ENCODE measurements at regions not wholly inside any gene's neighbourhood (a gene's known extent, or its start where the extent isn't known, plus 50 kb on each side); places are given as distances from the start of the nearest gene placed in this dataset.
A peak's percentile ranks its signal among the peaks of the same experiment; 100 is the strongest.
"Not testable (repeated sequence)": the region's sequence is repeated elsewhere in the genome, so short reads cannot be mapped to it uniquely, and the experiment has no call there.

GRCh38 chr10:34957531-34957930, 132.6 kb downstream of the CUL2 start:
- no peak for DNase-seq (ENCODE audit: low read depth)

GRCh38 chr10:34956756-34957155, 133.4 kb downstream of the CUL2 start:
- peak; percentile 27 for DNase-seq (ENCODE audit: low read depth)

- peak; percentile 24 for DNase-seq (ENCODE audit: low read depth)
Observed at GRCh38 chr10:34955391-34955790, 134.8 kb downstream of the CUL2 start.

- DNase-seq (ENCODE audit: low read depth), result no peak
Observed at GRCh38 chr10:34954142-34954541, 136.0 kb downstream of the CUL2 start.

- DNase-seq (ENCODE audit: low read depth), result peak; percentile 38
Observed at GRCh38 chr10:34951263-34951887, 136.3 kb upstream of the PARD3 start.

GRCh38 chr10:34945951-34946522, 130.9 kb upstream of the PARD3 start:
- not testable (repeated sequence) for DNase-seq (ENCODE audit: low read depth)

- DNase-seq (ENCODE audit: low read depth), result peak; percentile 9
Observed at GRCh38 chr10:34941471-34942357, 126.6 kb upstream of the PARD3 start.

GRCh38 chr10:34940436-34940835, 125.3 kb upstream of the PARD3 start:
- DNase-seq (ENCODE audit: low read depth), result no peak

GRCh38 chr10:34938399-34938670, 123.2 kb upstream of the PARD3 start:
- DNase-seq (ENCODE audit: low read depth), result peak; percentile 30

- peak; percentile 25 for DNase-seq (ENCODE audit: low read depth)
Observed at GRCh38 chr10:34937643-34938398, 122.7 kb upstream of the PARD3 start.

- DNase-seq (ENCODE audit: low read depth), result no peak
Observed at GRCh38 chr10:34936061-34936460, 121.0 kb upstream of the PARD3 start.

GRCh38 chr10:34933676-34934075, 118.6 kb upstream of the PARD3 start:
- DNase-seq (ENCODE audit: low read depth), result peak; percentile 20

- DNase-seq (ENCODE audit: low read depth), result no peak
Observed at GRCh38 chr10:34932235-34932634, 117.1 kb upstream of the PARD3 start.

GRCh38 chr10:34931216-34931615, 116.1 kb upstream of the PARD3 start:
- DNase-seq (ENCODE audit: low read depth), result no peak

GRCh38 chr10:34922138-34922537, 107.0 kb upstream of the PARD3 start:
- peak; percentile 62 for DNase-seq (ENCODE audit: low read depth)

GRCh38 chr10:34920578-34920977, 105.5 kb upstream of the PARD3 start:
- no peak for DNase-seq (ENCODE audit: low read depth)

- no peak for DNase-seq (ENCODE audit: low read depth)
Observed at GRCh38 chr10:34918776-34919315, 103.8 kb upstream of the PARD3 start.

- no peak for DNase-seq (ENCODE audit: low read depth)
Observed at GRCh38 chr10:34918060-34918775, 103.1 kb upstream of the PARD3 start.

- DNase-seq (ENCODE audit: low read depth), result peak; percentile 81
Observed at GRCh38 chr10:34916314-34916713, 101.2 kb upstream of the PARD3 start.

- DNase-seq (ENCODE audit: low read depth), result no peak
Observed at GRCh38 chr10:34912771-34913170, 97.7 kb upstream of the PARD3 start.

- peak; percentile 68 for DNase-seq (ENCODE audit: low read depth)
Observed at GRCh38 chr10:34911661-34912205, 96.6 kb upstream of the PARD3 start.
